ENCODE measurements at regions not wholly inside any gene's neighbourhood (a gene's known extent, or its start where the extent isn't known, plus 50 kb on each side); places are given as distances from the start of the nearest gene placed in this dataset.

DNA sequence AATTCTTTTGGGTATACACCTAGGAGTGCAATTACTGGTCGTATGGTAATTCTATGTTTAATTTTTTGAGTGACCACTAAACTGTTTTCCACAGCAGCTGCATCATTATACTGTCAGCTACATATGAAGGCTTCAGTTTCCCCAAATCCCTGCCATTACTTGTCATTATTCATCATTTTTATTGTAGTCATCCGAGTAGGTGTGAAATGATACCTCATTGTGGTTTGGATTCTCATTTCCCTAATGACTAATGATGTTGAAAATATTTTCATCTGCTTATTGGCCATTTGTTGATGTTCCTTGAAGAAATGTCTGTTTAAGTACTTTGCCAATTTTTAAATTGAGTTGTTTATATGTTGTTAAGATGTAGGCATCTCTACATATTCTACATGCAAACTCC lies 633.6 kb upstream of the IMPG1 start:
- Histone ChIP-seq H3K4me1 (no peaks in the 10 kb centered on the region), H3K27ac (no peak overlapping the region), H3K4me3 (no peak overlapping the region), H3K9me3 (no peaks in the 10 kb centered on the region), H3K27me3 (ENCODE audit: low read depth) (no peaks in the 10 kb centered on the region), H3K36me3 (no peaks in the 10 kb centered on the region)
- no peak for TF ChIP-seq CTCF (IDR thresholded peaks at IDR 0.05)
- ATAC-seq (no peak), DNase-seq (no peak)
- intact Hi-C loops (cut with DNase I), result no loop called here

- Histone ChIP-seq H3K4me1 (no peaks in the 10 kb centered on the region), H3K36me3 (no peaks in the 10 kb centered on the region), H3K27me3 (ENCODE audit: low read depth) (no peaks in the 10 kb centered on the region), H3K9me3 (no peaks in the 10 kb centered on the region), H3K27ac (no peak overlapping the region), H3K4me3 (no peak overlapping the region)
- ATAC-seq, result no peak
- intact Hi-C loops (cut with DNase I), result no loop called here
- no peak for DNase-seq
- no peak for TF ChIP-seq CTCF (IDR thresholded peaks at IDR 0.05)
Observed at GRCh38 chr6:76703786-76704185, 631.3 kb upstream of the IMPG1 start.

- intact Hi-C loops (cut with DNase I), result no loop called here
- Histone ChIP-seq H3K9me3 (no peaks in the 10 kb centered on the region), H3K27ac (no peak overlapping the region), H3K4me3 (no peak overlapping the region), H3K36me3 (no peaks in the 10 kb centered on the region), H3K4me1 (no peaks in the 10 kb centered on the region), H3K27me3 (ENCODE audit: low read depth) (no peaks in the 10 kb centered on the region)
- no peak for TF ChIP-seq CTCF (IDR thresholded peaks at IDR 0.05)
- ATAC-seq (no peak), DNase-seq (no peak)
Observed at GRCh38 chr6:76703285-76703684, 630.8 kb upstream of the IMPG1 start.

GRCh38 chr6:76702187-76702586 lies 629.7 kb upstream of the IMPG1 start:
- Histone ChIP-seq H3K4me3 (no peak overlapping the region), H3K36me3 (no peaks in the 10 kb centered on the region), H3K9me3 (no peaks in the 10 kb centered on the region), H3K27me3 (ENCODE audit: low read depth) (no peaks in the 10 kb centered on the region), H3K4me1 (no peaks in the 10 kb centered on the region), H3K27ac (no peak overlapping the region)
- intact Hi-C loops (cut with DNase I), result no loop called here
- TF ChIP-seq CTCF (IDR thresholded peaks at IDR 0.05), result no peak
- ATAC-seq (no peak), DNase-seq (no peak)

GRCh38 chr6:76701610-76702009 lies 629.1 kb upstream of the IMPG1 start:
- no peaks in the 10 kb centered on the region for H3K9me3 ChIP-seq
- DNase-seq (no peak), ATAC-seq (no peak)
- TF ChIP-seq CTCF (IDR thresholded peaks at IDR 0.05), result no peak
- no peak overlapping the region for H3K4me3 ChIP-seq
- H3K27ac ChIP-seq, result no peak overlapping the region
- no peaks in the 10 kb centered on the region for H3K36me3 ChIP-seq
- no peaks in the 10 kb centered on the region for H3K27me3 ChIP-seq (ENCODE audit: low read depth)
- intact Hi-C loops (cut with DNase I), result no loop called here
- no peaks in the 10 kb centered on the region for H3K4me1 ChIP-seq

DNA sequence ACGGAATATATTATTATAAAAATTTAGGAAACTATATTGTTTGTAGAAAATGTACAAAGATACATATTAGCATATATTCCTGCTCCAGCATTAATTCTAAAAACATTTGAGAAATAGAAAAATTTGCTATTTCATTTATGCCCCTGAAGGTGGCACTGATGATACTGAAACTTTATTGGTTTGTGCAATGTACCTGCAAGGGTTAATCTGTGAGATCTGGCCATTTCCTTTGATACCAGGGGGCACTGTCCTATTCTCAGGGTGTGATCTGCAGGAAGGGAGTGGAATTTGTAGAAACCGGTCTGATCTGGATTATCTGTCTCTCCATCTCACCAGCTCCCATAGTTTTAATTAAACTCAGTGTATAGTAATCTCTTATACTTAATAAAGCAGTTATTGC lies 625.1 kb upstream of the IMPG1 start:
- no peaks in the 10 kb centered on the region for H3K9me3 ChIP-seq
- H3K36me3 ChIP-seq, result no peaks in the 10 kb centered on the region
- H3K27me3 ChIP-seq (ENCODE audit: low read depth), result no peaks in the 10 kb centered on the region
- no peak for TF ChIP-seq CTCF (IDR thresholded peaks at IDR 0.05)
- H3K27ac ChIP-seq, result no peak overlapping the region
- no peak for DNase-seq
- H3K4me3 ChIP-seq, result no peak overlapping the region
- H3K4me1 ChIP-seq, result no peaks in the 10 kb centered on the region
- intact Hi-C loops (cut with DNase I), result no loop called here
- no peak for ATAC-seq
